ENCODE measurements at regions not wholly inside any gene's neighbourhood (a gene's known extent, or its start where the extent isn't known, plus 50 kb on each side); places are given as distances from the start of the nearest gene placed in this dataset.

GRCh38 chr6:126553854-126554253 lies 213.9 kb downstream of the CENPW start:
- DNase-seq (ENCODE audit: low read depth in 2 of 2) = no peak
- TF ChIP-seq EZH2 (IDR thresholded peaks at IDR 0.05; ENCODE audit: low read length, missing control alignments) = no peak
- TF ChIP-seq, protein P1, sequence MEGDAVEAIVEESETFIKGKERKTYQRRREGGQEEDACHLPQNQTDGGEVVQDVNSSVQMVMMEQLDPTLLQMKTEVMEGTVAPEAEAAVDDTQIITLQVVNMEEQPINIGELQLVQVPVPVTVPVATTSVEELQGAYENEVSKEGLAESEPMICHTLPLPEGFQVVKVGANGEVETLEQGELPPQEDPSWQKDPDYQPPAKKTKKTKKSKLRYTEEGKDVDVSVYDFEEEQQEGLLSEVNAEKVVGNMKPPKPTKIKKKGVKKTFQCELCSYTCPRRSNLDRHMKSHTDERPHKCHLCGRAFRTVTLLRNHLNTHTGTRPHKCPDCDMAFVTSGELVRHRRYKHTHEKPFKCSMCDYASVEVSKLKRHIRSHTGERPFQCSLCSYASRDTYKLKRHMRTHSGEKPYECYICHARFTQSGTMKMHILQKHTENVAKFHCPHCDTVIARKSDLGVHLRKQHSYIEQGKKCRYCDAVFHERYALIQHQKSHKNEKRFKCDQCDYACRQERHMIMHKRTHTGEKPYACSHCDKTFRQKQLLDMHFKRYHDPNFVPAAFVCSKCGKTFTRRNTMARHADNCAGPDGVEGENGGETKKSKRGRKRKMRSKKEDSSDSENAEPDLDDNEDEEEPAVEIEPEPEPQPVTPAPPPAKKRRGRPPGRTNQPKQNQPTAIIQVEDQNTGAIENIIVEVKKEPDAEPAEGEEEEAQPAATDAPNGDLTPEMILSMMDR (conservative IDR thresholded peaks at IDR 0.05 in 1 of 2, IDR thresholded peaks at IDR 0.05 in 1 of 2; ENCODE audit: low read depth in 1 of 2, low read length in 2 of 2) = no peak
- Histone ChIP-seq H4K20me1 (ENCODE audit: control insufficient read depth, extremely low read depth, insufficient read depth, low read length) (no peaks in the 10 kb centered on the region), H3K79me2 (ENCODE audit: control insufficient read depth, insufficient read depth, low read length) (no peaks in the 10 kb centered on the region), H3K9me3 (ENCODE audit: control insufficient read depth, insufficient read depth, low read depth, low read length) (no peaks in the 10 kb centered on the region), H3K4me2 (ENCODE audit: extremely low read depth, insufficient read depth, low read length) (no peak overlapping the region), H3K36me3 (ENCODE audit: control insufficient read depth, insufficient read depth, low read length) (no peaks in the 10 kb centered on the region), H3K4me1 (ENCODE audit: control insufficient read depth, extremely low read depth, insufficient read depth, low read length) (no peaks in the 10 kb centered on the region), H2AFZ (ENCODE audit: low read length) (no peak overlapping the region), H3K27ac (ENCODE audit: insufficient read depth, low read length) (no peak overlapping the region), H3K27me3 (ENCODE audit: control insufficient read depth, insufficient read depth, low read length) (no peaks in the 10 kb centered on the region), H3K9ac (ENCODE audit: insufficient read depth, low read length) (no peak overlapping the region), H3K4me3 (replicated peaks in 1 of 4; ENCODE audit: control extremely low read depth in 1 of 4, insufficient read depth in 1 of 4, low read depth in 3 of 4, low read length in 4 of 4) (no peak overlapping the region)

DNA sequence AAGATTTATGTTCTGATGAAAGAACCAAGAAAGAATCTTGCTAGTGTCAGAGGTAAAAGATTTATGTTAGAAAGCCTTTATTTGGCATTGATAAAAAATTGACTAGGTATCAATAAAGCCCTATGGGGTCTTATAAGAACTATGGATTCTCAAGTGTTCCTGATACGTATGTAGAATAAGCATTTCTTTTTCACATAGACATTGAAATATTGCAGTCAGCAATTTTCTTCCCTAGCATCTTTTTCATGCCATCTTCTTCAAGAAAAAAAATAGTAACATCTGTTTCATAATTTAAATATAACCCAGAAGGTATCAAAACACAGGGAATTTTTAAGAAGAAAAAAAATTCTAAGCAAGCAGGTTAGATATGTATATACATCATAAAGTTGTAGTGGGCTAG lies 230.6 kb downstream of the CENPW start:
- Histone ChIP-seq H3K4me3 (replicated peaks in 1 of 4; ENCODE audit: control extremely low read depth in 1 of 4, insufficient read depth in 1 of 4, low read depth in 3 of 4, low read length in 4 of 4) (no peak overlapping the region), H3K27me3 (ENCODE audit: control insufficient read depth, insufficient read depth, low read length) (no peaks in the 10 kb centered on the region), H4K20me1 (ENCODE audit: control insufficient read depth, extremely low read depth, insufficient read depth, low read length) (no peaks in the 10 kb centered on the region), H3K4me2 (ENCODE audit: extremely low read depth, insufficient read depth, low read length) (no peak overlapping the region), H3K27ac (ENCODE audit: insufficient read depth, low read length) (no peak overlapping the region), H3K4me1 (ENCODE audit: control insufficient read depth, extremely low read depth, insufficient read depth, low read length) (no peaks in the 10 kb centered on the region), H3K9me3 (ENCODE audit: control insufficient read depth, insufficient read depth, low read depth, low read length) (no peaks in the 10 kb centered on the region), H3K79me2 (ENCODE audit: control insufficient read depth, insufficient read depth, low read length) (no peaks in the 10 kb centered on the region), H3K36me3 (ENCODE audit: control insufficient read depth, insufficient read depth, low read length) (no peaks in the 10 kb centered on the region), H2AFZ (ENCODE audit: low read length) (no peak overlapping the region), H3K9ac (ENCODE audit: insufficient read depth, low read length) (no peak overlapping the region)
- DNase-seq (ENCODE audit: low read depth in 2 of 2) = no peak
- TF ChIP-seq EZH2 (IDR thresholded peaks at IDR 0.05; ENCODE audit: low read length, missing control alignments) = no peak
- TF ChIP-seq, protein P1 (conservative IDR thresholded peaks at IDR 0.05 in 1 of 2, IDR thresholded peaks at IDR 0.05 in 1 of 2; ENCODE audit: low read depth in 1 of 2, low read length in 2 of 2) = no peak

DNA sequence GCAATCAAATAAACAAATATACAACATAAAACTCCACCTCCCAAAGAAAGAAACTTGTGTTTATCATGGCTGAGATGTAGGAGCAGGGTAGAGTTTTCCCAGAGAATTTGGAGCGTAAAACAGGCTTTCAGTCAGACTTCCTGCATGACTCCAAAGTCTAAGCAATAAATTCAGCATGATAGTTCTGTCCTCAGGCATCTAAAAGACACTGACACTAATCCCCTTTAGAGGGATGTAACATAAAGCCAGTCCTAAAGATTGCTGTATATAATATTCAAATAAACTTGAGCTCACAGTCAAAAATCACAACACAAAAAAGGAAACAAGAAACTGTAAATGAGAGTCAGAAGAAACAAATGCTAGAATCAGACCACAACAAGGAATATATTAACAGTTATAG lies 234.4 kb downstream of the CENPW start:
- no peak overlapping the region for H3K4me3 ChIP-seq (replicated peaks in 1 of 4; ENCODE audit: control extremely low read depth in 1 of 4, insufficient read depth in 1 of 4, low read depth in 3 of 4, low read length in 4 of 4)
- no peak for TF ChIP-seq EZH2 (IDR thresholded peaks at IDR 0.05; ENCODE audit: low read length, missing control alignments)
- TF ChIP-seq, protein P1 (conservative IDR thresholded peaks at IDR 0.05 in 1 of 2, IDR thresholded peaks at IDR 0.05 in 1 of 2; ENCODE audit: low read depth in 1 of 2, low read length in 2 of 2) = no peak
- no peak overlapping the region for H2AFZ ChIP-seq (ENCODE audit: low read length)
- no peaks in the 10 kb centered on the region for H3K27me3 ChIP-seq (ENCODE audit: control insufficient read depth, insufficient read depth, low read length)
- H3K27ac ChIP-seq (ENCODE audit: insufficient read depth, low read length) = no peak overlapping the region
- H3K36me3 ChIP-seq (ENCODE audit: control insufficient read depth, insufficient read depth, low read length) = no peaks in the 10 kb centered on the region
- no peaks in the 10 kb centered on the region for H3K4me1 ChIP-seq (ENCODE audit: control insufficient read depth, extremely low read depth, insufficient read depth, low read length)
- no peaks in the 10 kb centered on the region for H3K79me2 ChIP-seq (ENCODE audit: control insufficient read depth, insufficient read depth, low read length)
- no peaks in the 10 kb centered on the region for H4K20me1 ChIP-seq (ENCODE audit: control insufficient read depth, extremely low read depth, insufficient read depth, low read length)
- no peak overlapping the region for H3K4me2 ChIP-seq (ENCODE audit: extremely low read depth, insufficient read depth, low read length)
- no peaks in the 10 kb centered on the region for H3K9me3 ChIP-seq (ENCODE audit: control insufficient read depth, insufficient read depth, low read depth, low read length)
- H3K9ac ChIP-seq (ENCODE audit: insufficient read depth, low read length) = no peak overlapping the region
- no peak for DNase-seq (ENCODE audit: low read depth in 2 of 2)
